ENCODE measurements at regions not wholly inside any gene's neighbourhood (a gene's known extent, or its start where the extent isn't known, plus 50 kb on each side); places are given as distances from the start of the nearest gene placed in this dataset.

GRCh38 chr10:9786576-9786975 lies 1231.1 kb upstream of the CELF2 start:
- Histone ChIP-seq H3K36me3 (ENCODE audit: control insufficient read depth in 2 of 2, insufficient read depth in 2 of 2, low read length in 1 of 2) (no peaks in the 10 kb centered on the region), H3K79me2 (ENCODE audit: control insufficient read depth, insufficient read depth, low read length) (no peaks in the 10 kb centered on the region), H3K27me3 (replicated peaks in 1 of 2; ENCODE audit: control insufficient read depth in 2 of 2, insufficient read depth in 2 of 2, low read length in 1 of 2) (no peaks in the 10 kb centered on the region), H3K27ac (ENCODE audit: control insufficient read depth, insufficient read depth) (no peak overlapping the region), H3K9ac (ENCODE audit: control insufficient read depth, insufficient read depth, low read length) (no peak overlapping the region), H3K9me3 (replicated peaks; ENCODE audit: control insufficient read depth, insufficient read depth, low read length) (no peaks in the 10 kb centered on the region), H3K4me1 (ENCODE audit: control insufficient read depth, insufficient read depth, low read length) (no peaks in the 10 kb centered on the region), H3K4me3 (no peak overlapping the region), H3K4me2 (ENCODE audit: control insufficient read depth, insufficient read depth) (no peak overlapping the region), H4K20me1 (ENCODE audit: control insufficient read depth, insufficient read depth) (no peaks in the 10 kb centered on the region), H2AFZ (ENCODE audit: control insufficient read depth, low read depth, low read length) (no peak overlapping the region)
- in situ Hi-C loops (cut with MboI) (no loop called here), intact Hi-C loops (cut with micrococcal nuclease; ENCODE audit: unreplicated experiment) (no loop called here)
- ChIA-PET POLR2A (no interaction called here), SMC1A (ENCODE audit: uncharacterized antibody, unreplicated experiment) (no interaction called here), RAD21 (ENCODE audit: unreplicated experiment) (no interaction called here), CTCF (no interaction called here)
- FAIRE-seq (no peak), ATAC-seq (no peak), DNase-seq (ENCODE audit: low read depth, low spot score) (no peak)
- 9% methylated on average over 3 of the region's 3 CpGs for WGBS (ENCODE audit: insufficient coverage, insufficient replicate concordance, low lambda C conversion rate, missing lambda C conversion rate)
- no TSS peak for BruUV-seq (replicated peaks)
- TF ChIP-seq ZNF687 (IDR thresholded peaks at IDR 0.05) (no peak), RAD21 (IDR thresholded peaks at IDR 0.05; ENCODE audit: insufficient read depth, low read depth, low read length) (no peak), DPF2 (IDR thresholded peaks at IDR 0.05) (no peak), BCLAF1 (IDR thresholded peaks at IDR 0.05) (no peak), MEF2A (IDR thresholded peaks at IDR 0.05; ENCODE audit: insufficient read depth, low read depth, low read length) (no peak), CEBPZ (IDR thresholded peaks at IDR 0.05; ENCODE audit: low read depth, low read length) (no peak), POU2F2 (IDR thresholded peaks at IDR 0.05; ENCODE audit: borderline replicate concordance, low read depth, low read length) (no peak), IKZF1 (conservative IDR thresholded peaks at IDR 0.05) (no peak), HDAC6 (IDR thresholded peaks at IDR 0.05; ENCODE audit: unreplicated experiment) (no peak), HCFC1 (IDR thresholded peaks at IDR 0.05; ENCODE audit: low read length) (no peak), SMC3 (IDR thresholded peaks at IDR 0.05; ENCODE audit: borderline replicate concordance, low read length) (no peak), BACH1 (IDR thresholded peaks at IDR 0.05; ENCODE audit: borderline replicate concordance) (no peak), NFYA (IDR thresholded peaks at IDR 0.05; ENCODE audit: borderline replicate concordance, low read depth, low read length) (no peak), RFX5 (IDR thresholded peaks at IDR 0.05; ENCODE audit: low read depth, low read length) (no peak)
